Fibroblast of the aortic adventitia (primary cell): ENCODE measurements at regions not wholly inside any gene's neighbourhood (a gene's known extent, or its start where the extent isn't known, plus 50 kb on each side); places are given as distances from the start of the nearest gene placed in this dataset.
"Not testable (repeated sequence)": the region's sequence is repeated elsewhere in the genome, so short reads cannot be mapped to it uniquely, and the experiment has no call there.

ENCODE experiments used
- DNase-seq: peaks from one replicate; pipeline ENCODE4 v3.0.0-alpha.2; 2010; ENCODE audit warnings: low read depth
- H3K4me3 ChIP-seq: 2 replicates; pipeline ENCODE4 v1.5.1; 2011; ENCODE audit warnings: low read depth, mild to moderate bottlenecking, control low read depth, low read length, moderate library complexity
- CTCF ChIP-seq: IDR thresholded peaks from 2 replicates; pipeline ENCODE4 v1.5.1; 2011; ENCODE audit warnings: mild to moderate bottlenecking, low read length, control low read depth, inconsistent platforms; ENCODE audit not compliant: insufficient read depth

- no peak for TF ChIP-seq CTCF
- DNase-seq, result no peak
- no peak overlapping the region for H3K4me3 ChIP-seq
Observed at GRCh38 chr4:8679032-8679431, 86.5 kb downstream of the CPZ start.

GRCh38 chr4:8676676-8677075, 84.1 kb downstream of the CPZ start:
- TF ChIP-seq CTCF, result no peak
- H3K4me3 ChIP-seq, result no peak overlapping the region
- DNase-seq, result no peak

- DNase-seq, result no peak
- no peak overlapping the region for H3K4me3 ChIP-seq
- no peak for TF ChIP-seq CTCF
Observed at GRCh38 chr4:8675906-8676305, 83.3 kb downstream of the CPZ start.

GRCh38 chr4:8675383-8675782, 82.8 kb downstream of the CPZ start:
- DNase-seq, result no peak
- TF ChIP-seq CTCF, result no peak
- H3K4me3 ChIP-seq, result no peak overlapping the region

GRCh38 chr4:8674311-8674885, 81.8 kb downstream of the CPZ start:
- DNase-seq, result no peak
- no peak for TF ChIP-seq CTCF
- no peak overlapping the region for H3K4me3 ChIP-seq

GRCh38 chr4:8673106-8673505, 80.5 kb downstream of the CPZ start:
- H3K4me3 ChIP-seq, DNase-seq: not testable (repeated sequence)

GRCh38 chr4:8672486-8672885, 79.9 kb downstream of the CPZ start:
- DNase-seq, result no peak
- TF ChIP-seq CTCF, result no peak
- H3K4me3 ChIP-seq, result no peak overlapping the region
